HG03135 (cell line): ENCODE measurements at regions not wholly inside any gene's neighbourhood (a gene's known extent, or its start where the extent isn't known, plus 50 kb on each side); places are given as distances from the start of the nearest gene placed in this dataset.
A peak's percentile ranks its signal among the peaks of the same experiment; 100 is the strongest.

ENCODE experiments used
- ATAC-seq: cut with Tn5 transposase; IDR thresholded peaks from one replicate; pipeline ENCODE4 v1.9.1; 2021; ENCODE audit warnings: mild to moderate bottlenecking, moderate library complexity; ENCODE audit not compliant: unreplicated experiment

- peak; percentile 60 for ATAC-seq
These were observed 192.7 kb upstream of the PMEPA1 start for GRCh38 chr20:57902473-57902872.

GRCh38 chr20:57901526-57901925 is 191.7 kb upstream of the PMEPA1 start:
- ATAC-seq: no peak

GRCh38 chr20:57900226-57900905 is 190.6 kb upstream of the PMEPA1 start:
- ATAC-seq: no peak

GRCh38 chr20:57899554-57899953 is 189.7 kb upstream of the PMEPA1 start:
- ATAC-seq: no peak

GRCh38 chr20:57898332-57898731 is 188.5 kb upstream of the PMEPA1 start:
- ATAC-seq: no peak

GRCh38 chr20:57897891-57898290 is 188.1 kb upstream of the PMEPA1 start:
- ATAC-seq: no peak

- ATAC-seq: no peak
These were observed 187.5 kb upstream of the PMEPA1 start for GRCh38 chr20:57897156-57897874.

GRCh38 chr20:57896563-57896962 is 186.7 kb upstream of the PMEPA1 start:
- no peak for ATAC-seq

- no peak for ATAC-seq
These were observed 186.2 kb upstream of the PMEPA1 start for GRCh38 chr20:57896017-57896416.

- ATAC-seq: no peak
These were observed 185.5 kb upstream of the PMEPA1 start for GRCh38 chr20:57895161-57895855.

GRCh38 chr20:57894522-57894921 is 184.7 kb upstream of the PMEPA1 start:
- no peak for ATAC-seq

GRCh38 chr20:57894096-57894495 is 184.3 kb upstream of the PMEPA1 start:
- ATAC-seq: no peak

GRCh38 chr20:57893366-57893999 is 183.7 kb upstream of the PMEPA1 start:
- ATAC-seq: no peak

- ATAC-seq: no peak
These were observed 182.7 kb upstream of the PMEPA1 start for GRCh38 chr20:57892471-57892870.

GRCh38 chr20:57891014-57891413 is 181.2 kb upstream of the PMEPA1 start:
- no peak for ATAC-seq

- ATAC-seq: no peak
These were observed 180.5 kb upstream of the PMEPA1 start for GRCh38 chr20:57890202-57890800.

- no peak for ATAC-seq
These were observed 178.8 kb upstream of the PMEPA1 start for GRCh38 chr20:57888591-57888990.

GRCh38 chr20:57884956-57885355 is 175.1 kb upstream of the PMEPA1 start:
- no peak for ATAC-seq

- ATAC-seq: no peak
These were observed 173.9 kb upstream of the PMEPA1 start for GRCh38 chr20:57883761-57884160.

- ATAC-seq: no peak
These were observed 173.4 kb upstream of the PMEPA1 start for GRCh38 chr20:57883224-57883623.
